ENCODE measurements at regions not wholly inside any gene's neighbourhood (a gene's known extent, or its start where the extent isn't known, plus 50 kb on each side); places are given as distances from the start of the nearest gene placed in this dataset.

DNA sequence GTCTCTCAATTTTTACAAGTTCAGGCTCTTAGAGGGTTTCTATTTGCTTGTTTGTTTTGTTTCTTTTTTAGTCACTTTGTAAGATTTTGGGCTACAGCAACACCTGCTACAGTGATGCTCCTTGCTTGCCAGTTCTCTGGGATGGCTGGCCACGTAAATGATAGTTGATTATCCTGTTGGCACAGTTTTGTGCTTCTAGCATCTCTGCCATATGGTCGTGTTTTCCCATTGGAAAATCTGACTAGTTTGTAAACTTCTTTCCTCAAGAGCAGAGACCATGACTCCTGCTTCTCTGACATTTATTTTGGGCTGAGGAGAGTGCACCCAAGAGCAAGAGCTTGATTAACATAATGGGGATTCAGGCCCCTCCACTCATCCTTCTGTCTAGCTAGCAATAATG, 1621.6 kb upstream of the RAG2 start:
- ChIA-PET CTCF (interaction anchor here (0.6 kb wide), 1 partner anchor 50 kb away, joined by 3 read pairs; no protein-coding TSS in a partner anchor), POLR2A (no interaction called here)
- no TSS peak for BruUV-seq (replicated peaks)
- no peak for DNase-seq (ENCODE audit: low read depth, low spot score)
- Histone ChIP-seq H3K27me3 (ENCODE audit: control insufficient read depth, insufficient read depth, low read length) (no peaks in the 10 kb centered on the region), H3K9me3 (ENCODE audit: control insufficient read depth, insufficient read depth, low read depth, low read length) (no peaks in the 10 kb centered on the region; the same call in 1 of the 2 replicates), H3K27ac (ENCODE audit: low read length) (no peak overlapping the region), H3K4me3 (ENCODE audit: low read depth in 2 of 2, low read length in 2 of 2) (no peak overlapping the region), H3K36me3 (ENCODE audit: control insufficient read depth, insufficient read depth, low read length) (no peaks in the 10 kb centered on the region), H3K4me1 (ENCODE audit: control insufficient read depth, insufficient read depth, low read length) (no peaks in the 10 kb centered on the region)
- TF ChIP-seq POLR2AphosphoS5 (IDR thresholded peaks at IDR 0.05; ENCODE audit: low read depth, low read length) (no peak), SIN3A (IDR thresholded peaks at IDR 0.05; ENCODE audit: borderline replicate concordance, insufficient read depth, low read depth, low read length) (no peak), TCF7L2 (IDR thresholded peaks at IDR 0.05; ENCODE audit: low read depth, low read length) (no peak), CTCF (IDR thresholded peaks at IDR 0.05) (no peak)
- TF ChIP-seq, protein P1, sequence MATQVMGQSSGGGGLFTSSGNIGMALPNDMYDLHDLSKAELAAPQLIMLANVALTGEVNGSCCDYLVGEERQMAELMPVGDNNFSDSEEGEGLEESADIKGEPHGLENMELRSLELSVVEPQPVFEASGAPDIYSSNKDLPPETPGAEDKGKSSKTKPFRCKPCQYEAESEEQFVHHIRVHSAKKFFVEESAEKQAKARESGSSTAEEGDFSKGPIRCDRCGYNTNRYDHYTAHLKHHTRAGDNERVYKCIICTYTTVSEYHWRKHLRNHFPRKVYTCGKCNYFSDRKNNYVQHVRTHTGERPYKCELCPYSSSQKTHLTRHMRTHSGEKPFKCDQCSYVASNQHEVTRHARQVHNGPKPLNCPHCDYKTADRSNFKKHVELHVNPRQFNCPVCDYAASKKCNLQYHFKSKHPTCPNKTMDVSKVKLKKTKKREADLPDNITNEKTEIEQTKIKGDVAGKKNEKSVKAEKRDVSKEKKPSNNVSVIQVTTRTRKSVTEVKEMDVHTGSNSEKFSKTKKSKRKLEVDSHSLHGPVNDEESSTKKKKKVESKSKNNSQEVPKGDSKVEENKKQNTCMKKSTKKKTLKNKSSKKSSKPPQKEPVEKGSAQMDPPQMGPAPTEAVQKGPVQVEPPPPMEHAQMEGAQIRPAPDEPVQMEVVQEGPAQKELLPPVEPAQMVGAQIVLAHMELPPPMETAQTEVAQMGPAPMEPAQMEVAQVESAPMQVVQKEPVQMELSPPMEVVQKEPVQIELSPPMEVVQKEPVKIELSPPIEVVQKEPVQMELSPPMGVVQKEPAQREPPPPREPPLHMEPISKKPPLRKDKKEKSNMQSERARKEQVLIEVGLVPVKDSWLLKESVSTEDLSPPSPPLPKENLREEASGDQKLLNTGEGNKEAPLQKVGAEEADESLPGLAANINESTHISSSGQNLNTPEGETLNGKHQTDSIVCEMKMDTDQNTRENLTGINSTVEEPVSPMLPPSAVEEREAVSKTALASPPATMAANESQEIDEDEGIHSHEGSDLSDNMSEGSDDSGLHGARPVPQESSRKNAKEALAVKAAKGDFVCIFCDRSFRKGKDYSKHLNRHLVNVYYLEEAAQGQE (IDR thresholded peaks at IDR 0.05; ENCODE audit: insufficient read depth in 1 of 2, low read depth in 2 of 2, low read length in 1 of 2): no peak
- in situ Hi-C loops (cut with HindIII; ENCODE audit: low pct_unique_long_range_greater_than_20kb, low sequenced_read_pairs): no loop called here
- intact Hi-C loops (cut with micrococcal nuclease; ENCODE audit: unreplicated experiment): no loop called here
- no peak for ATAC-seq

DNA sequence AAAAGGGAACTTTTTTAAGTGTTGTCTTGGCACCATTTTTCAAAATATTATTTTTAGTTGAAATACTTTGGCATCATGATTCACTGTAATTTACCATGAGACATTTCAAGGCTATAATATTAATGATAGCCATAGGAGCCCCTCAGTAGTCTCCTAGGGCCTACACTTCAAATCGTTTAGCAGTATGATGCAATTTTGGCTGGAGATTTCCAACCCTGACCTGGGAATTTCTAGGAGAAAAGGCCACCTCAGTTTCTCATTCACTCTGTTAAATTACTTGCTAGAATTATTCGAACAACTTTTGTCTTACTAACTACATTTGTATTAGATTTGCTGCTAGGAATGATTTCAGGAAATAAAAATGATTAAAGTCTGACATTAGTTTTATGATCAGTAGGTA, 1610.9 kb upstream of the RAG2 start:
- POLR2A ChIA-PET: no interaction called here
- no TSS peak for BruUV-seq (replicated peaks)

More for the DNA sequence above, 1610.9 kb upstream of the RAG2 start:
- intact Hi-C loops (cut with micrococcal nuclease; ENCODE audit: unreplicated experiment): no loop called here
- ATAC-seq (no peak), DNase-seq (ENCODE audit: low read depth, low spot score) (no peak)
- Histone ChIP-seq H3K36me3 (ENCODE audit: control insufficient read depth, insufficient read depth, low read length) (no peaks in the 10 kb centered on the region), H3K4me3 (ENCODE audit: low read depth in 2 of 2, low read length in 2 of 2) (no peak overlapping the region), H3K27me3 (ENCODE audit: control insufficient read depth, insufficient read depth, low read length) (no peaks in the 10 kb centered on the region), H3K27ac (ENCODE audit: low read length) (no peak overlapping the region), H3K4me1 (ENCODE audit: control insufficient read depth, insufficient read depth, low read length) (no peaks in the 10 kb centered on the region), H3K9me3 (ENCODE audit: control insufficient read depth, insufficient read depth, low read depth, low read length) (no peaks in the 10 kb centered on the region)
- TF ChIP-seq CTCF (IDR thresholded peaks at IDR 0.05) (no peak), POLR2AphosphoS5 (IDR thresholded peaks at IDR 0.05; ENCODE audit: low read depth, low read length) (no peak), TCF7L2 (IDR thresholded peaks at IDR 0.05; ENCODE audit: low read depth, low read length) (no peak), SIN3A (IDR thresholded peaks at IDR 0.05; ENCODE audit: borderline replicate concordance, insufficient read depth, low read depth, low read length) (no peak)
- TF ChIP-seq, protein P1 (IDR thresholded peaks at IDR 0.05; ENCODE audit: insufficient read depth in 1 of 2, low read depth in 2 of 2, low read length in 1 of 2): no peak
- in situ Hi-C loops (cut with HindIII; ENCODE audit: low pct_unique_long_range_greater_than_20kb, low sequenced_read_pairs): no loop called here
- CTCF ChIA-PET: no interaction called here

Measured in Panc1 (cell line).